Hematopoietic multipotent progenitor cell treated with erythropoietin and hydrocortisone succinate and interleukin-3 and kit ligand, for 17 days (in vitro differentiated cells): ENCODE measurements at regions not wholly inside any gene's neighbourhood (a gene's known extent, or its start where the extent isn't known, plus 50 kb on each side); places are given as distances from the start of the nearest gene placed in this dataset.

Source experiments
- DNase-seq: peaks from one replicate; pipeline ENCODE4 v3.0.0-alpha.2; 2015; ENCODE audit warnings: low spot score

DNA sequence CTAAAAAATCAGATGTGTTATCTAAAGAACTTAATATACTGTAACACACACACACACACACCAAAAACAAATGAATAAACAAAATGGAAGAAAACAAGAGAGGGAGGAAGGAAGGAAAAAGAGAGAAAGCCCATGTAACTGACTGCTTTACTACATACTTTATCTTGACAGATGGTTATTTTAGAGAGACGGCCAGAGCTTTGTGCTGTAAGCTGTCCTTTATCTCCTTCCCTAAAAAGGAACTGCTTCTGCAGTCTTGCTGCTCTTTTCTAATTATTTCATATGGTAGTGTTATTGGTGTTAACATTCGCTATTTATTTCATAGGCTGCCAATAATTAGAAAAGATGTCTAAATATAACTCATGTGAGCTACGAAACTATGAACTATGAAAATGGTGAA lies 1384.6 kb downstream of the MRPL39 start:
- DNase-seq: no peak

DNA sequence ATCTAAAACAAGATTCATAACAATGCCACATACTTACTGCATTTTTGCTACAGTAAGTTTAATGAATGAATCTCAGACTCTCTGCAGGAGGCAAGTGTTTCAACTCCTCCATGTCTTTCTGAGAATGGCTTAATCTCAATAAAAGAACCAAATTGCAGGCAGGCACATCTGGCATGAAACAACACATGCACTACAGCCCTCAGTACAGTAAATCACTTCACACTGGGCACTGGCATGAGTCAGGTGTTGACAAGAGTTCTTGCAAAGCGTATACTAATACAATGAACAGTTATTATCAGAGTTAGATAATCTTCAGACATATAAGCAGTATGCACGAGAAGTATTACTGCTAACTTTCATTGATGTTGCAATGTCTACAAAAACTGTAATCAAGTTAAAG lies 1386.8 kb downstream of the MRPL39 start:
- DNase-seq: no peak

DNA sequence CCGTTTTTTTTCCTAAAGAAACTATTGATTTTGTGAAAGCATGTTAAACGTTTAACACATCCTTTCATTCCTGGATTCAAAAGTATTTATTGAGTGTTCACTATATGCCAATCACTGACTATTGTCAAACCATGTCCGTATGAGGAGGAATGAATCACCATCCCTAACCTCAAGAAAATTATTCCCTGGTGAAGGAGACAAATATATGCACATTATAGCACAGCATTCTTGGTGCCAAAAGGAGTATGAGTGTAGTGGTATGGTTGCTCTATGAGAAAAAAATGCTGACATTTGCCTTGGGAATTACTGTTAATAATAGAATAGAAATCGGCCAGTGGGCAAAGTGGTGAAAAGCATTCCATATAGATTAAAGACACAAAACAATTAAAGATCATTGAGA lies 1390.1 kb downstream of the MRPL39 start:
- no peak for DNase-seq

DNA sequence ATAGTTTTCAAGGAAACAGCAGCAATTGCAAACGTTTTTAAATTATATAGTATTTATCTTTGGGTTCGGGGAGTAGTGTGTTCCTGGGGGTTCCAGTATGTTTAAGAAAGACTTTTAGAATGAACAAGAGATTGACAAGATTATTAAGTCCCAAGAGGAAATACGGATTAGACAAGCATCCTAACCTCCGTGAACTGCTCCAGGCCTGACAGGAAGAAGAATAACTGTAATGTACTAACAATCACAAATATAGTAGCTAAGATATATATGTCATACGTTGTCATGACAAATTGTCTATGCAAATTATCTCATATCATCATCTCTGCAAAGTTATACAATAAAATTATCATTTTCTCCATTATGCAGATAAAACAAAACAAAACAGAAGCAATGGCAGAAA lies 1397.2 kb downstream of the MRPL39 start:
- DNase-seq: no peak

DNA sequence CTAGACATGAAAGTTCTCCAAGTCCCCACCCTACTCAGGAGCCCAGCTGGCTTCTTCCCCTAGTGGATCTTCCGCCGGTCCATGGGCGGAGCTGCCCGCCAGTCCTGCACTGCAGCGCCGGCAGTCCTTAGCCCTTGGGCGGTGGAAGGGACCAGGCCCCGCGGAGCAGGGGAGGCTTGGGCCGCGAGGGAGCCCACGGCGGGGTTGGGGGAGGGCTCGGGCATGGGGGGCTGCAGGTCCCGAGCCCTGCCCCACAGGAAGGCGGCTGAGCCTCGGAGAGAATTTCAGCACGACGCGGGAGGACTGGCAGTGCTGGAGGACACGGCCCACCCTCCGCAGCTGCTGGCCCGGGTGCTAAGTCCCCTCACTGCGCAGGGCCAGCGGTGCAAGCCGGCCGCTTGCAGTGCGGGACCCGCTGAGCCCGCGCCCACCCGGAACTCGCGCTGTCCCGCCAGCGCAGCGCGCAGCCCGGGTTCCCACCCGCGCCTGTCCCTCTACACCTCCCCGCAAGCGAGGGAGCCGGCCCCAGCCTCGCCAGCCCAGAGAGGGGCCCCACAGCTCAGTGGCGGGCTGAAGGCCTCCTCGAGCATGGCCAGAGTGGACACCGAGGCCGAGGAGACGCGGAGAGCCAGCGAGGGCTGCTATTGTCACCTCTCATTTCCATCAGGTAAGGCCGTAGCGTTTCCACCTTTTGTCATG lies 1398.6 kb downstream of the MRPL39 start:
- DNase-seq: no peak

DNA sequence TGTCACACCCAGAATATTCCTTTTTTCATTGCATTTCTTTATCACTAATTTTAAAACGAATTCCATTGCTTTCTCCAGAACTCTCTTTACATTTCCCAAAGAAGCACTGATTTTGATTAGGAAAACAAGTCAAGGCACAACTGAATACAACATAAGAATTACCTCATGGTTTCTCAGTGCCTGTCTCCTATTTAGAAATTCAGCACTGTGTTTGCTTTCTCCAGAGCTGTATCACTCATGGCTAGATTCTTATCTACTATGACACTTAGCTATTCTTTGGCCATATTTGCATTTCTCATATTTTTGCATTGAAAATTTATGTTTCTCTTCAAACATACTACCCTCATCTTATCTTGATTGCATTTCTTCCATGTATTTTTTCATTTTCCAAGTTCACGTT lies 1402.0 kb downstream of the MRPL39 start:
- no peak for DNase-seq

DNA sequence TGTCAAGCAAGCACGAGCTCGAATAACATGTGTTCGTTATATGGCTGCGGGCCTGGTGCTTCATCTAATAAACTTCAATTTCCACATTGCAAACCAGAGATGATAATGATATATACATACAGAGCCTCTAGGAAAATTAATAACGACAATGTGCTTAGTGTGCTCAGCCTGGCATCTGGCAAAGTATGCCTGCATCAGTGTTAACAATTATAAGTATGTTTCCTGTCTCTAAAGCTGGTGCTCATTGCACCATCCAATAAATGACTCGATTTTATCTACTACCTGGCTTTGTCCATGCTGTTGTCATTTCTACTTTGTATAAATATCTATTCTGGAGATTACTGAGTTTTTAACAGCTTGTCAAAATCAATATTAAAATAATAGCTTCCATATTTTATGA lies 1402.6 kb downstream of the MRPL39 start:
- DNase-seq: no peak

DNA sequence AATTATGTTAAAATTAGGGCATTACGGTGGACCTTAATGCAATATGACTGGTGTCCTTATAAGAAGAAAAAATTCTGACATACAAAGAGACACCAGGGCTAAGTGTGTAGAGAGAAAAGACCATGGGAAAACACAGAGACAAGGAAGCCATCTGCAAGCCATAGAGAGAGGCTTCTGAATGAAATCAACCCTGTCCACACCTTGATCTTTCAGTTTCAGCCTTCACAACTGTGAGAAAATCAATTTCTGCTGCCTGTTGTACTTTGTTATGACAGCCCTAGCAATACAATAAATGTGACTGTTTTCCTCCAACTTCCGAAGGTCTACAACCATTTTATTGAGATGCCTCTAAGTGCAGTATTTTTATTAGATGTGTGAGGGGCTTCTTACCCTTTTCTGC lies 1407.2 kb downstream of the MRPL39 start:
- DNase-seq: no peak

DNA sequence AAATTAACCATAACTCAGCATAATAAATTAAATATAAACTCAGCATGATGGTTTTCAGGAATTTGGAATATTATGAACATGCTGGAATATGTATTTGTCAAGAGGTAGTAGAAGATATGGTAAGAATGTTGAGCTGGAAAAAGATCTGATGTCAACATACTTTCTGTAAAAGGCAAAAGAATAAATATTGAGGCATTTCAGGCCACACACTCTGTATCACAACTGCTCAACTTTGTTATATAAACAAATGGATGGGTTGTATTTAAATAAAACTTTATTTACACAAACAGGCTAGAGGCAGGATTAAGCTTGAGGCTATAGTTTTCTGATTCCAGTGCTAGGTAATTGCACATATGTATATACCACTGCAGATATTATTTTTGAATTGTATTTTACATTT lies 1409.4 kb downstream of the MRPL39 start:
- no peak for DNase-seq

DNA sequence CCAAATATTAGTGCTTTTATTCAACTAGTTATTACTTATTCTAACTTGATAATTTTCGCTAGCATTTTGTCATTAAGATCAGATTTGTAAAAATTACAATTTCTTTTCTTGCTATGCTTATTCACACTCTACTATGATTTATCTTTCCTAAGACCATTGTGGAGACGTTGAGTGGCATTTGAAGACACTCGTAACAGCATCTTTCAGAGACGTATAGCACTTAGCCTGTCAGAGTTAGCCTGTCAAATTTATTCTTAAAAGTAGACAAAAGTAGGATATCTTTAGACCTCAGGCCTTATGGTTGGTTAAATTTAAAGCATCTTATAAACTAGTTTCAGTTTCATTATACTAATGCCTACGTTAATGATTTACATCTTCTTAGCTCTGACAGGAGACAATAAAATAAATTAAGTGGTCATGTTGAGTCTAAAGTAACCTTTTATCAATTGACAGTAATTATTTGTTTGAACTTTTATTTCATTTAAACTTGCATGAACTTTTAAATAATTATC lies 1410.1 kb downstream of the MRPL39 start:
- DNase-seq: no peak

DNA sequence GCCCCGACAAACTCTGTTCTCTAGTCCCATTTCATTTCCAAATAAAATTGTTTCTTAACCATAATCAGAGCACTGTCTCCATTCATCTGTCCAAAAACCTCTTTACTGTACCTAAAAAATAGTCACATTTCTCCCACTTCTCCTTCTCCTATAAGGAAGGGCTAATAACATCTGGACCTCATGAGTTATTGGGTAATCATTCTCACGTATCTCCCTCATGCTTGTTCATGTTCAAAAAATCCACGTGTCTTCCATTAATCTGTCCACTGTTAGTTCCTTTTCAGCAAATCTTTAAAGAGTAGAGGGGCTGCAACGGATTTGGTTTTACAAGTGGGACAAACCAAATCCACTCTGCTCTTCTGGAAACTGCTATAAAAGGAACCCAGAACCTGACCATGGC lies 1418.8 kb downstream of the MRPL39 start:
- DNase-seq: no peak

DNA sequence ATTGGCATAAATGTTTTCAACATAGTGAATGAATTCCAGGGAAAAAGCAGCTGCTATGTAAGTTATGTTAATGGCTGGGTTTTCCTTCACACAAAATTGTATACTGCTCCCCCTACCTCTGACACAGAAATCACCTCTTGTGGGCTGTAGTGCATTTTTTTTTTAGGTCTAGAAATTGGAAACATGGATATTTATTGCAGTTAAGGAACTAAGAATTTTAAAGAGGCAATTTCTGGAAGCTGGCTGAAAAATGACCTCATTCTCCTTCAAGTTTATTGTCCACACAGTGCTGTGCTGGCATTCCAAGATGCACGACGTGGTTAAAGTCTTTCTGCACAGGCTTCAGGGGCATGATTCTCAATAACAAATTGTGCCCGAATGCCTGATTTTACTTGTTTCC lies 1424.2 kb downstream of the MRPL39 start:
- no peak for DNase-seq

DNA sequence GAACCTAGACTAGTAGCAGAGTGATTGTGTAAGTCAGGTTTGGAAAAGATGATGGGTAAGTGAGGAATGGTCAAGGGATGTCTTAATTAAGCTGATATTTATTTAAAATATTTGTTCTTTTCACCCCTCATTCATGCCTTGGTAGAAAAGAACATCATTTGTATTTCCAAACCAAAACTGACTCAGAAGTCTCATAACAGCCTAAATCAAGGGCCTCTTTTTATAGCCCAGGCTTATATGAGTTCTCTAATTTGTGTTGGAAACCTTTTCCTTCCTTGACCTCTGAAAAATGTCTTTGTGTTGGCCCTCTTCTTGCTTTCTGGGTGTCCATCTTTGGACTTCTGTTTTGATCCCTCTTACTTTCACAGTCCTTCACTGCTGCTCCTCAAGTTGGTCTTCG lies 1428.2 kb downstream of the MRPL39 start:
- no peak for DNase-seq

DNA sequence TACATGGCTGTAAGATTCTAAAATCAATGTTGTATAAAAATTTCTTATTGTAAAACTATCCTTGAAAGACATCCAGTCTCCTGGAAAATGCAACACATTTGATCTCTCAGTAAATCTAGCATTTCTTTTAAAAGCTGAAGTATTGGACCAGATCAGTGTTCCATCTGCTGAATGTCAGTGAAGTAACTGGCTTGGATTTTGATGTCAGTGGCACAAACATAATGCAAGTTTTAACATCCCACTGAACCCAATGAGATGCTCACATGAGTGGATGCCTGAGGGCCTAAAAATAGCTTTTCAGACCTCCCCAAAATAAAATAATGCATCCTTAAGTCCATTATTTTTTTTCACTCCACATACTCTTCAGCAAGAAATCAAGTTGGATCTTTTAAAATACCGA lies 1432.2 kb downstream of the MRPL39 start:
- no peak for DNase-seq

DNA sequence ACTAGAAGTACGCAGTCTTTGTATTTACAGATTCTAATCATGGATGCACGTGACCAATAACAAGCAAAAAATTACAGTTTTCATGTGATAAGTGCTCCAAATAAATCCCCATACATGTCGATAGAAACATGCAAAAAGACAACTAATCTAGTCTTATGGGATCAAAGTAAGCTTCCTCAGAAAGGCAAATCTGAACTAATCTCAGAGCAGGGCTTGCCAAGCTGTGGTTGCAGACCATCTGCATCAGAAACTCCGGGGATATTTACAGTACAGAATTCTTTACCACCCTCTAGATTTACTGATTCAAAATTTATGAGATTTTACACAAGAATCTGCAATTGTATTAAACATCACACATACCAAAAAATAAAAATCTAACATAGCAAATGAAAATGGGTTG lies 1435.5 kb downstream of the MRPL39 start:
- no peak for DNase-seq

DNA sequence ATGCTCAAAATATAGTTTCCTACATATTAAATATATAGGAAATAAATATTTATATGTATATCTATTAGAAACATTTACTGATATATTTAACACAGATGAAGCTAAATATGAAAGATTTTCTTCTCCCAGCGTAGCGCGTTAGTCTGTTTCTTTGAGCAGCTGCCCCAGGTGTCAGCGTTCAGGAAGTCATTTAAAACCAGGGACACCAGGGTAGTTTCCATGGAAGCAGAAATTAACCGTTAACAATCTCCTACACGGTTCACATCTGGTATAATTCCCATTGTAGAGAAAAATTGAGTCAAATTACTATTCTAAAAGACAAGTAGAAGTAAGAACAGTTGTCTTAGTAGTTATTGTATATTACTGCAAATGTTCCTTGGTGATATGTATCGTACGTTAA lies 1443.7 kb downstream of the MRPL39 start:
- DNase-seq: no peak

DNA sequence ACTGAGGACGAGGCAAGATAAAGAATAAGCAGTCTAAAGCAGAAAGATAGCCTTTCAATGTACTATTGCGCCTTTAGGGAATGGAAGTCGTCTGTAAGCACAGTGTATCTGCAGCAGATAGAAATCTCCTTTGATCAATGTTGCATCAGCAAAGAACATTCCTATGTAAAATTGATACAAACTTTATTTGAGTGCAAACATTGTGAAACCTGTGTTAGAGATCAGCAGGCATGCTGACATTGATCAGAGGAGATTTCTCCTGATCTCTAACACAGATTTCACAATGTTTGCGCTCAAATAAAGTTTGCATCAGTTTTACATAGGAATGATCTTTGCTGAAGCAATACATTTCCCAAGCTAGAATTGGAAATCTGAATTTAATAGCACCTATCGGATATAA lies 1446.8 kb downstream of the MRPL39 start:
- DNase-seq: no peak

DNA sequence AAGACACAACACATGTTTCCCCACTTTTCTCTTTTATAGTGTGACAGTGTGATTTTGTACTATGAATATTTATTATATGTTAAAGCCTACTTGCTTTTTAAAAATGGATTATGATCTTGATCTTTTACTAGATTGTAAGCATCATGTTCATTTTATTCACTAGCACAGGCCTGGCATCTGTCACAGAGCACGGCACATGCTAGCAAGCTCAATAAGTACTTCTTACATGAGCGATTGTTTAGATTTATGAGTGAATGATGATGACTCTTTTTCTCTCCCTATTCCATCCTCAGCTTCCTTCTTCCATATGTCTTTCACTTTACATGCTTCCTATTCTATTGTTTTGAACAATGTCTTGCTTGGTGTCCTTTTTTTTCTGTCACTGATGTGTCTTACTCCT lies 1454.1 kb downstream of the MRPL39 start:
- no peak for DNase-seq

DNA sequence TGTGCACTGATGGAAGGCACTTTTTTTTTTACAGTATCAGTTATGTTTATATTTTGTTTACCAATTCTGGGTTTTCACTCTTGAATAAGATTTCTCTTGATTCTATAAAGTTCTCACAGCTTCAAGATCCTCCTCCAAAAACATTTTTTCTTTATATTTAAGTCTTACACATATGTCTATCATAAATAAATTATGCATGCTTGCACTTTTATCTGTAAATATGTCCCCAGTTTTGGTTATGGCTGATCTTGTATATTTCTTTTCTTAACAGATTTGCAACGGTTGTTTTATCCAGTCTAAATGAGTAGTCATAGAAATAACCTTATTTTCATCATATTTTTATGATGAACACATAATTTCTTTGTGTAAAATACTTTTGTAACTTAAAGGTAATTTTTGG lies 1456.5 kb downstream of the MRPL39 start:
- no peak for DNase-seq

DNA sequence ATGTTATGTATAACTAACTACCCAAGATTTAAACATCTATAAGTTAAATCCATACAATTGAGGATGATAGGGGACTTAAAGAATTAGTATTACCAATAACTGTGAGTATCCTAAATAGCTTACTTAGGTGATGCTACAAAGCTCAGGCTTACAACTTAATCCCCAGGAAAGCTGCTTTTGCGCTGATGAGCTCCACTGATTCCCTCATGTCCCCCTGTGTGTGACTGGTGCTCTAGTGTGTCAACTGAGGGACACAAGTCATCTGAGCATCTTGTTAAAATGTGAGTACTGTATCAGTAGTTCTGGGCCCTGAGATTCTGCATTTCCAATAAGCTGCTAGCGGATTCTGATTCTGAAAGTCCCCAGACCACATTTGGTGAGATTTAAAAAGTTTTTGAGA lies 1458.8 kb downstream of the MRPL39 start:
- DNase-seq: no peak

DNA sequence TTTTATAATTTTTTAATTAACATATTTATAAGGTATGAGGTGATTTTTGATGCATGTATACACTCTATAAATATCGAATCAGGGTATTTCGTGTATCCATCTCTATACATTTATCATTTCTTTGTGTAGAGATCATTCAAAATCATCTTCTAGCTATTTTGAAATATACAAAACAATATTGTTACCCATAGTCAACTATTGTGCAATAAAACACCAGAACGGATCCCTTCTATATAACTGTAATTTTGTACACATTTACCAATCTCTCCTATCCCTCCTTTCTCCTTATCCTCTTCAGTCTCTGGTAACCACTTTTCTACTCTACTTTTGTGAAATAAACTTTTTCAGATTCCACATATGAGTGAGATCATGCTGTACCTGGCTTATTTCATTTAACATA lies 1459.6 kb downstream of the MRPL39 start:
- no peak for DNase-seq

DNA sequence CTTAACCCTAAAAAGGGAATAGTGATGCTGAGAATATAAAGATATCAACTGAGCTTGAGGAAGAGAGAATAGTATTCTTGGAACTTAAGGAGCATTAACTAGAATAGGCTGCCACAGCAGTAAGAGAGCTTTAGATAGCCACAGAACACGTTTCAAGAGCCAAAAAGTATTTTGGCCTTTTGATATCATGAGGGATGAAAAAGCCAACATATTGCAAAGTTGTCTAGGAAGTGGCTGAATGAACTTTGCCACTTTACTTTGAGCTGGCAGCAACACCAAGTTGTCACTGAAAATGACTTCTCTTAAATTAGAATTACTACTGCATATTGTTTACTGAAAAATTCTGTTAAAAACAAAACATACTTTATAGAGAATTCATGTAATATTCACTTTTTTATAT lies 1476.2 kb downstream of the MRPL39 start:
- no peak for DNase-seq

DNA sequence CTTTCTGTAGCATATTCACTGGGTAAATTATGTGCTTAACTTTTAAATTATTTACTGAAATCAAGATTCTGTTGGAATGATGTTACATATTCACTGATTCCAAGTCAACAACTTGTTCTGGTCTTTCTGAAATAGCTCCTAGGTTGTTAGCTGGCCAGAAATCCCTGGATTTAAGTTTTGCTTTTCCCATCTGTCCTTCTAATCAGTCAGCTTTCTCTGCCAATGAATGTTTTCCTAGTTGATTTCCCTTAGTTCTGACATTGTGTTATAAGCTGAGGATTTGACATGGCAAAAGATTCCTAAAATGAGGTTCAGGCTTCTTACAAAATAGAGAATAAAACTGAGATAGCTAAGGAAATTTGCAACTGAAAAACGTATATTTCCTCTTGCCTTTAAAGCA lies 1479.6 kb downstream of the MRPL39 start:
- DNase-seq: no peak

DNA sequence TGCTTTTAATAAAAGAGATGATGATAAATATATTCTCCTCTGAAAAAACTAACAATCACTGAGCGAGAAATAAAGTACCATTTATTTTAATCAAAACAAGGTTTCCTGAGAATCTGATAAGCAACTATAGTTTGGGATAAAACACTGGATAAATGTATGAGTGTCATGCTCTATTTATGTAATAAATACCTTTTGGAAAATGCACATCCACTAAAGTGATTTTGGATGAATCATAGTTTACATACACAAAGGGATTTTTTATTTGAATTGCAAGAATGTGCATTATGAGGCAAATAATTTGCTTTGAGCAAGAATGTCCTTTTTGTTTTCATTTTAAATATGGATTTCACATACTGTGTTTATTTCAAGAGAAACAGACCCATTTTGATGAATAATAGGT lies 1483.5 kb downstream of the MRPL39 start:
- no peak for DNase-seq
